NCI-H446 (cell line): ENCODE measurements at regions not wholly inside any gene's neighbourhood (a gene's known extent, or its start where the extent isn't known, plus 50 kb on each side); places are given as distances from the start of the nearest gene placed in this dataset.

ENCODE experiments used
- DNase-seq, 2 experiments: peaks; one replicate each; lab custom pipeline; 2025; lab: John Stamatoyannopoulos, UW

- no peak for DNase-seq
These were observed 289.4 kb upstream of the MYOCD start for GRCh38 chr17:12376276-12376675.

- DNase-seq = no peak
These were observed 279.5 kb upstream of the MYOCD start for GRCh38 chr17:12386225-12386624.

DNA sequence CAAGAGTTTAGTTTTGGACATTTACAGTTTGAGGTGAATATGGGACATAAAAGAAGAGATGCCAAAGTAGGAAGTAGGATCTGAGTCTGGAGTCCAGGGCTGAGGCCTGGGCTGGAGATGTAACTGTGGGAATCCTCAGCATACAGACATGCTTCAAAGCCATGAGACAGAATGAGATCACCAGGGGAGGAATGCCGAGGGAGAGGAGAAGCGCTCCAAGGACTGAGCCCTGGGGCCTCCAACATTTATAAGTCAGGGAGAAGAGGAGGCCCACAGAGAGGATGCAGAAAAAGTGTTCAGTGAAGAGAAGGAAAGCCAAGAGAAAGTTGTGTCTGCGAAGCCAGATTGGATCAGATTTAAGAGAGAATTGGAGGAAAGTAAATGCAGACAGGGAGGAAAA is 277.5 kb upstream of the MYOCD start:
- DNase-seq = no peak

GRCh38 chr17:12389421-12389820 is 276.3 kb upstream of the MYOCD start:
- no peak for DNase-seq

GRCh38 chr17:12390631-12391030 is 275.1 kb upstream of the MYOCD start:
- DNase-seq = no peak

GRCh38 chr17:12391468-12391867 is 274.2 kb upstream of the MYOCD start:
- DNase-seq = no peak

- no peak for DNase-seq
These were observed 269.8 kb upstream of the MYOCD start for GRCh38 chr17:12395733-12396354.

DNA sequence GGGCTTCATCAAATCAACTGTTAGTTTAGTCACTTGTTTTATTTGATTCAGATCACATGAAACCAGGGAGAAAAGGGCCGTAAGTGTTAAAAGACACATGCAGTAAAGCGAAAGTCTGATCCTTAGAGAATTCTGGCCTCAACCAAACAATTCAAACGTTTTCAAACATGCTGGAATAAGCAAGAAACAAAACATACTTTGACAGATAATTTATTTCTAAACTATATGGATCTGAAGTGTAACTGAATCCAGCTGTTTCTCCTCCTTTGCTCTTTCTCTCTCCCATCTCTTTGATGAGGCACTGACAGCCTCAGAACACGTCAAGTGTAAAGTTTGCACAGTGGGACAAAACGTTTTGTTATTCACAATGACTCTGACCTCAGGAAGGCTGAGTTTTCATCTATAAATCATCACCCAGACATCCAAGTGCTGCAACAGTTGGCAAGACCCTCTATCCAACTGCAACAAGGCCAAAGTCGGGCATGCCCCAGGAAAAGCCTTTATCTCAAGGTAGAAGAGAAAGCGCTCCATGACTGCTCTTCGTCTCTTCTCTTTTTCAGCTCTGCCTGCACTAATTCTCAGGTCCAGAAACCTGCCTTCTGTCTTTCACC is 267.1 kb upstream of the MYOCD start:
- no peak for DNase-seq

GRCh38 chr17:12402963-12403622 is 262.6 kb upstream of the MYOCD start:
- DNase-seq = no peak

DNA sequence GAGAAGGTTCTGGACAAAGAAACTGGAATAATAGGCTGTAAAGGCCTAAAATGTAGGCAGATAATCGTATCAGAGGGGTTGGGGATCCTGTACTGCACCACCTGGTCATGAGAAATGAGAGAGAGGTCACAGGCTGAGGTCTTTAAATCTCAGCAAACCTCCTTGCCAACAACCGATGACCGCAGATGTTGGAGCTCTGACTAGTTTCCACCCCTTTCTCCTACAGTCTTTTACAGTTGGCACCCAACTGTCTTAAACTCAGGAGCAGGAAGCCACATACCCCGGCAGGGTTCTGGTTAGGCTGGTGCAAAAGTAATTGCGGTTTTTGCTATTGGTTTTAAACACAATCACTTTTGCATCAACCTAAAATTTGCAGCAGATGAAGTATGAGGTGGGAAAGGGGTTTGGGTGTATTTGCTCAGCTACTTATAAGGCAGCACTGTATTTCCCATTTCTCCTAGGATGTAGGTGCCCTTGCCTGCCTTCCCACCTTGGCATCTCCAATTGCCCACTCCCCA is 261.8 kb upstream of the MYOCD start:
- no peak for DNase-seq

DNA sequence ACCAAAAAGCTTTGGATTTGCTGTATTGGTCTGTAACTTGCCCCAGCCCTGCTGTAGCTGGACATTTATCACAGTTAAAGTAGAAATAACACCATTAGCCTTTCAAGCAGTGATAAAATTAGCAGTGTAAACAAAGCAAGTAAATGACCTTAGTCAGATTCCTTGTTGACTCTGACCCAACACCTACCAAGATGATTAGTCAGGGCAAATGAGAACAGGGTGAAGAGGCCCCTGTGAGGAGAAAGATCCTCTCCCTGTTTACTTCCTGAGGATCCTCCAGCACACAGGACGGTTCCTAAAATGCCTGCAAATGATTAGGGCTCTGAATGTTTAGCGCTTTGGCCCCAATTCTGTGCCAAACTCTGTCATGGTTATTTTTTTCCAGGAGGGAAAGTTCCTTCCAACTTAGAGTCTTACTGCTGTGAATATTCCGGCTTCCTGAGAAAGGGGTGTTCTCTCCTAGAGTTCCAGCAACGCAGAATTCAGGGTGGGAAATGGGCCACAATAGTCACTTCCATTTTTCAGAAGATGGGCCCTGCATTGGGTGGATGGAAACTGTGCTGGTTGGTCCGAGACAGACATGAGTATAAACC is 259.0 kb upstream of the MYOCD start:
- no peak for DNase-seq

- DNase-seq = no peak
These were observed 258.0 kb upstream of the MYOCD start for GRCh38 chr17:12407495-12408252.

- no peak for DNase-seq
These were observed 256.6 kb upstream of the MYOCD start for GRCh38 chr17:12409082-12409481.

DNA sequence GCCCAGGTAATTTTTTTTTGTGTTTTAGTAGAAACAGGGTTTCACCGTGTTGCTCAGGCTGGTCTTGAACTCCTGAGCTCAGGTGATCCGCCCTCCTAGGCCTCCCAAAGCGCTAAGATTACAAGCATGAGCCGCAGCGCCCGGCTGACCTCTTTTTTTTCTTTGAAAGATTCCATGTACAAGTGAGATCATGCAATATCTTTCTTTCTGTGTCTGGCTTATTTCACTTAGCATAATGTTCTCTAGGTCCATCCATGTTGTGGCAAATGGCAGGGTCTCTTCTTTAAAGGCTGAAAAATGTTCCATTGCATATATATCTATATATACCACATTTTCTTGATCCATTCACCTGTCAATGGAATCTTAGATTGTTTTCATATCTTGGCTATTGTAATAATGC is 255.0 kb upstream of the MYOCD start:
- no peak for DNase-seq

DNA sequence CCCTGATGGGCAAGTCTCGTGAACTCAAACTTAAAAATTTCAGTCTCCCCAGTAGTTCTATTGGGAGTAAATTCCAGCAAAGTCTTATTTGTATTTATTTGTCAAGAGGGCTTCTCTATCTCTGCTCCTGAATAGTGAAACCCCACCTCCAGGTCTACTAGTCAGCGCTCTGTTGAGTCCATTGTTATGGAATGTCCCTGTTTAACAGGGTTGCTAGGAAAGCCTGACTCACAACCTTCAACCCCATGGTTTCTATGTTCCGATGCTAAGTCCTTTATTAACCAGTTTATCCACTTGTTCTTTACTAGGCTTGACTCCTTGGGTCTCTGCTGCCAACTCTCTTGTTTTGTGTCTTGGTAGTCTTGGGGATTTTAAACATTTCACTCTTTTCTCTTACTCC is 250.7 kb upstream of the MYOCD start:
- no peak for DNase-seq

DNA sequence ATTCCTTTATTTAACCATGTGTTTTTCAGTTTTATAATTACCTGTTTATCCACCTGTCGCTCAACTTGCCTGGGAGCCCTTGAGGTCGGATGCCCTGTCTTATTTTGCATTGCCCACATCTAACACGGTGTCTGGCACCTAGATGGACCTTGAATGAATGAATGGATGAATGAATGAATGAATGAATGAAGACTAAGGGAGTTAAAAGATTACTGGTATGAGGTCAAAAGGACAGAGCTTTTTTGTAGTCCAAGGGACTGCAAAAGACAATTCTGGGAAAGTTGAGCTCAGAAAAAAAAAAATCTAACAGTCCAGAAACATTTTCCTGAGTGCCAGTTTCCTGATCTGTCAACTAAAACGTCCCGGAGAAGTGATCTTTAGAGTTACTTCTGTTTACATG is 244.6 kb upstream of the MYOCD start:
- no peak for DNase-seq

DNA sequence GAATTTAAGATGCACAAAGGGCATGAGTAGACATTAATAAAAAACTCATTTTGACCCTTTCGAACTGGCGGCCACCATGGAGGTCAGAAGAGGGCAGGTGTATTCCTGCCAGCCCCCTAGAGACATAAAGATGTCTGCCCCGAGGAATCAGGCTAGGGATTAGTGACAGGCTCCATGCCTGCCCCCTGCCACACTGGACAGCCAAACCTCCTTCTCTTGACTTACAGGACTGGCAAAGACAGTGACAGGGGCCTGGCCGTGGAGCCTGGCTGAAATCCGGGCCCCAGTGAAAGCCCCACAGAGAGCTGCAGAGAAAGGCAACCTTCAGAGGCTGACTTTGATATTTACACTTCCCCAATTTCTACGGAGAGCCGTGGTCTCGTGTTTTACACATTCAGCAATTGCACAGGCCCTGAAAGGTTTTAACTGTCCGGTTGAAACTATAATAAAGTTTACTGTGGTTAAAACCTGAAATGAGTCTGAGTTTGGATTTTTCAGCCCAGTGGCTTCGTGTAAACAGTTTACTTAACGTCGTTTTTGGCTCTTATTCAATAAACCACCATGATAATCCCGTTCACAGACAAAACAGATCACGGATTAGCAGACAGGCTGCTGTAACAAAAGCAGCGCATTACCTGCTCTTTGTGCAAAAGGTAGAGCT is 243.9 kb upstream of the MYOCD start:
- DNase-seq = no peak

- no peak for DNase-seq
These were observed 243.0 kb upstream of the MYOCD start for GRCh38 chr17:12422651-12423050.

GRCh38 chr17:12423337-12423736 is 242.4 kb upstream of the MYOCD start:
- no peak for DNase-seq

DNA sequence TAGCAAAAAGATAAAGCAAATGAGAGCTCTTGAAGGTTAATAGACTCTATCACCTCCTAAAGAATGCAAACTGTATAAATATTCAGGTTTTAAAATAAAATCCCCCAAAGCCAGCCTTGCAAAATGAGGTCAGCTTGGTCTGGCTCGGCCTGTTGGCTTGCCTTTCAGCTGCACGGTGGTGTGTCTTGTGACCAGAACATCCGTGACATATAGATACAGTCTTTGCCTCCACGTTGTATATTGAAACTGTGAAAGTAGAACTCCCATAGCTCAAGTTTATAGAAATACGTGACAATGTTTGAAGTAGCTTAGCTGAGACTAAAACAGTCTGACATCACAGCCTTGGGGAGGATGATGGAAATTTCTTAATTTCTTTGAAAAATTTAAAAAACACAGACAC is 236.6 kb upstream of the MYOCD start:
- no peak for DNase-seq

DNA sequence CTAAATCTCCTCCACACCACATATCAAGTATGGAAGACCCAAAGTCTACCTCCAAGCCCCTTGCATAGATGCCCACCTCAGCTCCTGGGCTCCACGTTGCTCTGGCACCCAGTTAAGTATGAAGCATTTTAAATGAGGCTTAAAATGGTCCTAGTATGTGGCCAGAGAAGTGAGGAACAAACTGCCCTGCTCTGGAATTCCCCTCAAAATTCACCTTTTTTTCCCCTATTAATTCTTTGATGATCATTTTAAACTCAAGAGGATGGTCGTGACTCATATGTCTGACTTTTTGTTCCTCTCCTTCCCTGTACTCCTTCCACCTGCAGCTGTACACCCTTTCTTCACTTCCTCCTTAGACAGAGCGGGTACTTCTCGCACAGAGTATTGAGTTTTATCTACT is 234.5 kb upstream of the MYOCD start:
- no peak for DNase-seq

- DNase-seq = no peak
These were observed 227.5 kb upstream of the MYOCD start for GRCh38 chr17:12438212-12438611.
